ENCODE measurements at regions not wholly inside any gene's neighbourhood (a gene's known extent, or its start where the extent isn't known, plus 50 kb on each side); places are given as distances from the start of the nearest gene placed in this dataset.

DNA sequence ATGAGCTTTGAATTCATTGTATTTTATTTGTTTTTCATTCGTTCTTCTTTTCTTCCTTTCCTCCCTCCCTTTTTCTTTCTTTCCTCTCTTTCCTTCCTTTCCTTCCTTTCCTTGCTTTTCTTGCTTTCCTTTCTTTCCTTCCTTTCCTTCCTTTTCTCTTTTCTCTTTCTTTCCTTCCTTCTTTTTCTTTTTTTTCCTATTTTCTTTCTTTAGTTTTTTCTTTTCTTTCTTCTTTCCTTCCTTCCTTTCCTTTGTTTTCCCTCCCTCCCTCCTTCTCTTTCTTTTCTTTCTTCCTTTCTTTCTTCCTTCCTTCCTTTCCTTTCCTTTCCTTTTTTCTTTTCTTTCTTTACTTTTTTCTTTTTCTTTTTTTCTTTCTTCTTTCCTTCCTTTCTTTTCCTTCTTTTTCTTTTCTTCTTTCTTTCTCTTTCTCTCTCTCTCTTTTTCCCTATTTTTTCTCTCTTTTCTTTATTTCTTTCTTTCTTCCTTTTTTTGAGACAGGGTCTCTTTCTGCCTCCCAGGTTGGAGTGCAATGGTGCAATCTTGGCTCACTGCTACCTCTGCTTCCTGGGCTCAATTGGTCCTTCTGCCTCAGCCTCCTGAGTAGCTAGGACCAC lies 357.1 kb upstream of the PRR16 start:
- TF ChIP-seq CTCF (IDR thresholded peaks at IDR 0.05; ENCODE audit: low read depth, low read length) (no peak), POLR2A (IDR thresholded peaks at IDR 0.05; ENCODE audit: extremely low read depth, insufficient read length) (no peak), MYC (IDR thresholded peaks at IDR 0.05; ENCODE audit: low read depth, low read length) (no peak)

Data from NB4 (cell line).